Vagina (tissue), 2 donors: ENCODE measurements at regions not wholly inside any gene's neighbourhood (a gene's known extent, or its start where the extent isn't known, plus 50 kb on each side); places are given as distances from the start of the nearest gene placed in this dataset.

ENCODE experiments used
- DNase-seq, 2 donors: peaks; one replicate each; pipeline ENCODE4 v3.0.0-alpha.2; 2017; ENCODE audit errors: extremely low spot score in 2 of 2
- H3K27ac ChIP-seq: fragments of 200-600 bp; sonication (generic); one replicate; pipeline ENCODE4 v1.5.1; 2019
- H3K27me3 ChIP-seq: fragments of 200-600 bp; sonication (generic); one replicate; pipeline ENCODE4 v1.5.1; 2019
- H3K36me3 ChIP-seq, 2 donors: fragments of 200-600 bp; sonication (generic); one replicate each; pipeline ENCODE4 v1.5.1; 2017 to 2019
- H3K4me1 ChIP-seq: fragments of 200-600 bp; sonication (generic); one replicate; pipeline ENCODE4 v1.5.1; 2019
- H3K4me3 ChIP-seq, 2 donors: fragments of 200-600 bp; sonication (generic); 1 replicate in 1 of 2; 2 replicates in 1 of 2; pipeline ENCODE4 v1.5.1; 2016 to 2019
- H3K9me3 ChIP-seq: fragments of 200-600 bp; sonication (generic); one replicate; pipeline ENCODE4 v1.5.1; 2019
- CTCF ChIP-seq, 3 experiments: fragments of 450-650 bp in 2 of 3; fragments of 200-600 bp in 1 of 3; sonication (generic) in 1 of 3; IDR thresholded peaks; one replicate each; pipeline ENCODE4 v1.5.1; 2017 to 2019; ENCODE audit warnings: antibody characterized with exemption in 3 of 3, mild to moderate bottlenecking in 2 of 3, moderate library complexity in 2 of 3
- POLR2A ChIP-seq, 2 donors: fragments of 450-650 bp; IDR thresholded peaks; one replicate each; pipeline ENCODE4 v1.6.1; 2017; ENCODE audit warnings: antibody characterized with exemption in 2 of 2, mild to moderate bottlenecking in 2 of 2, moderate library complexity in 2 of 2
- POLR2AphosphoS5 ChIP-seq, 2 donors: sonication (generic); formaldehyde crosslinking; IDR thresholded peaks; one replicate each; pipeline ENCODE4 v1.9.0; 2017; ENCODE audit warnings: antibody characterized with exemption in 2 of 2, mild to moderate bottlenecking in 2 of 2, low read depth in 1 of 2; ENCODE audit not compliant: insufficient read depth in 1 of 2
- intact Hi-C: fragments of 100-400 bp; cut with DNase I; formaldehyde crosslinking; loops from one replicate; pipeline ENCODE4 v1.15.1; 2023

GRCh38 chr9:85397005-85397404, 344.7 kb downstream of the AGTPBP1 start:
- Histone ChIP-seq H3K4me3 (no peak overlapping the region), H3K27ac (no peak overlapping the region), H3K9me3 (no peaks in the 10 kb centered on the region), H3K27me3 (no peaks in the 10 kb centered on the region), H3K36me3 (no peaks in the 10 kb centered on the region), H3K4me1 (no peaks in the 10 kb centered on the region)
- intact Hi-C loops, result no loop called here
- no peak for DNase-seq
- TF ChIP-seq POLR2A (IDR thresholded peaks at IDR 0.05), result no peak
- TF ChIP-seq POLR2AphosphoS5 (IDR thresholded peaks at IDR 0.05; ENCODE audit: insufficient read depth in 1 of 2, low read depth in 1 of 2), result no peak
- TF ChIP-seq CTCF (IDR thresholded peaks at IDR 0.05), result no peak

DNA sequence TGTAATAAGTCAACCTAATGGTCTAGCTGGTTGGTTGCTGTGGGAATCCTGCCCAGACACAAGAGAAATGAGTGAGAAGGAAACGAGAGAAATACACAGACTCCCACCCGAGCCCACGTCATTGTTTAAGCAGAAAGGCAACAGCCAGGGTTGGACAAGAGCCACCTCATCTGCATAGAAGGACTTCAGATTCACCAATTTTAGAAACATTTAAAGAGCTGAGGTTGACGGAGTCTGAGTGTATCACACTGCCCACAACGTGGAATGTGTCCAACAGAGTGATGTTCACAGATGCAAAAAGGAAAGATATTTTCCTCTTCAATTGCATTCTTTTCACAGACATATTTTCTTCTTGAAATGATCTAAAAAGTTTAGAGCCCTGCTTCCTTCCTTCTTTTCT, 349.5 kb downstream of the AGTPBP1 start:
- H3K4me3 ChIP-seq, result no peak overlapping the region
- no peak for DNase-seq
- H3K27me3 ChIP-seq, result no peaks in the 10 kb centered on the region
- no peak overlapping the region for H3K27ac ChIP-seq
- H3K36me3 ChIP-seq, result no peaks in the 10 kb centered on the region
- H3K9me3 ChIP-seq, result no peaks in the 10 kb centered on the region
- H3K4me1 ChIP-seq, result no peaks in the 10 kb centered on the region
- TF ChIP-seq CTCF (IDR thresholded peaks at IDR 0.05), result no peak
- no peak for TF ChIP-seq POLR2AphosphoS5 (IDR thresholded peaks at IDR 0.05; ENCODE audit: insufficient read depth in 1 of 2, low read depth in 1 of 2)
- TF ChIP-seq POLR2A (IDR thresholded peaks at IDR 0.05), result no peak
- intact Hi-C loops, result no loop called here

- no peaks in the 10 kb centered on the region for H3K4me1 ChIP-seq
- no peak overlapping the region for H3K27ac ChIP-seq
- TF ChIP-seq CTCF (IDR thresholded peaks at IDR 0.05), result no peak
- no peak for TF ChIP-seq POLR2A (IDR thresholded peaks at IDR 0.05)
- TF ChIP-seq POLR2AphosphoS5 (IDR thresholded peaks at IDR 0.05; ENCODE audit: insufficient read depth in 1 of 2, low read depth in 1 of 2), result no peak
- H3K27me3 ChIP-seq, result no peaks in the 10 kb centered on the region
- H3K4me3 ChIP-seq, result no peak overlapping the region
- no peaks in the 10 kb centered on the region for H3K9me3 ChIP-seq
- no peaks in the 10 kb centered on the region for H3K36me3 ChIP-seq
- no peak for DNase-seq
- intact Hi-C loops, result no loop called here
These were observed 363.9 kb downstream of the AGTPBP1 start for GRCh38 chr9:85377731-85378289.

DNA sequence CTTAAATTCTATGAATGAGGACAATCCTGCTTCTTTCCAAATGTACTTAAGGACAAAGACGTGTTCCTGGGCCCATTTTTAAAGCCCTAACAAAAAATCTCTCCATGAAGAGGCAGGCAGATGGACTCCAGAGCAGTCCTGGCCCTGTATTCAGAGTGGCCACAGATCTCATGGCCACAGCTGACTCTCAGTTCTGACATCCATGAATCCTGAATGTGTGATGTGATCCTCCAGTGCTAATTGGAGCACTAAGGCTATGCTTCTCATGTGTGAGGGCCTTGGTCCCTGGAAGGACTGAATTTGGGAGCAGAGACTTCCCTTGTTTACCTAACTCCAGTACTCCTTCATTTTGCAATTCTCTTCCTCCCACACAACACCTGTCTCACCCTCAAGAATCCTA, 373.0 kb downstream of the AGTPBP1 start:
- H3K4me1 ChIP-seq, result no peaks in the 10 kb centered on the region
- DNase-seq, result no peak
- intact Hi-C loops, result no loop called here
- H3K27me3 ChIP-seq, result no peaks in the 10 kb centered on the region
- no peaks in the 10 kb centered on the region for H3K9me3 ChIP-seq
- H3K27ac ChIP-seq, result no peak overlapping the region
- H3K36me3 ChIP-seq, result no peaks in the 10 kb centered on the region
- TF ChIP-seq POLR2A (IDR thresholded peaks at IDR 0.05), result no peak
- no peak for TF ChIP-seq CTCF (IDR thresholded peaks at IDR 0.05)
- TF ChIP-seq POLR2AphosphoS5 (IDR thresholded peaks at IDR 0.05; ENCODE audit: insufficient read depth in 1 of 2, low read depth in 1 of 2), result no peak
- H3K4me3 ChIP-seq, result no peak overlapping the region

DNA sequence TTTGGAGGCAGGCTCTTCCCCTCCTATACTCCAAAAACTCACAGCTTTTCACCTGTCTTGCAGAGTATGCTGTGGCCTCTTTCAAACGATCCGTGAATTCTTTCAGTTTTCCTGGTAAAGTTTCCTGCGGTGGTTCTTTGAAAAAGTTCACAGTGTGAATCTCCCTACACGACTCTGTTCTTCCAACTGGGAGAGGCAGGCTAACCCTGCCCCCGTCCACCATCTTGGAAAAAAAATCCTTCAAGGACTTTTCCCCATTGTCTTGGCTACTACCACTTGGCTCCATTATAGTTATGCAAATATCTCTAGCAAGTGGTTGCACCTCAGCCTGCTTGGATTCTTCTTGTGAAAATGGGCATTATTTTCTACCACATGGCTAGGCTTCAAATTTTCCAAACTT, 382.6 kb downstream of the AGTPBP1 start:
- intact Hi-C loops, result no loop called here
- no peak for DNase-seq
- no peaks in the 10 kb centered on the region for H3K27me3 ChIP-seq
- H3K36me3 ChIP-seq, result no peaks in the 10 kb centered on the region
- H3K9me3 ChIP-seq, result no peaks in the 10 kb centered on the region
- no peaks in the 10 kb centered on the region for H3K4me1 ChIP-seq
- H3K4me3 ChIP-seq, result no peak overlapping the region
- no peak overlapping the region for H3K27ac ChIP-seq
- TF ChIP-seq POLR2A (IDR thresholded peaks at IDR 0.05), result no peak
- TF ChIP-seq CTCF (IDR thresholded peaks at IDR 0.05), result no peak
- TF ChIP-seq POLR2AphosphoS5 (IDR thresholded peaks at IDR 0.05; ENCODE audit: insufficient read depth in 1 of 2, low read depth in 1 of 2), result no peak
